HG02884 (cell line): ENCODE measurements at regions not wholly inside any gene's neighbourhood (a gene's known extent, or its start where the extent isn't known, plus 50 kb on each side); places are given as distances from the start of the nearest gene placed in this dataset.
"Not testable (repeated sequence)": the region's sequence is repeated elsewhere in the genome, so short reads cannot be mapped to it uniquely, and the experiment has no call there.

Experiments
- ATAC-seq: cut with Tn5 transposase; IDR thresholded peaks from one replicate; pipeline ENCODE4 v1.9.1; 2021; ENCODE audit warnings: mild to moderate bottlenecking, moderate library complexity; ENCODE audit not compliant: unreplicated experiment

DNA sequence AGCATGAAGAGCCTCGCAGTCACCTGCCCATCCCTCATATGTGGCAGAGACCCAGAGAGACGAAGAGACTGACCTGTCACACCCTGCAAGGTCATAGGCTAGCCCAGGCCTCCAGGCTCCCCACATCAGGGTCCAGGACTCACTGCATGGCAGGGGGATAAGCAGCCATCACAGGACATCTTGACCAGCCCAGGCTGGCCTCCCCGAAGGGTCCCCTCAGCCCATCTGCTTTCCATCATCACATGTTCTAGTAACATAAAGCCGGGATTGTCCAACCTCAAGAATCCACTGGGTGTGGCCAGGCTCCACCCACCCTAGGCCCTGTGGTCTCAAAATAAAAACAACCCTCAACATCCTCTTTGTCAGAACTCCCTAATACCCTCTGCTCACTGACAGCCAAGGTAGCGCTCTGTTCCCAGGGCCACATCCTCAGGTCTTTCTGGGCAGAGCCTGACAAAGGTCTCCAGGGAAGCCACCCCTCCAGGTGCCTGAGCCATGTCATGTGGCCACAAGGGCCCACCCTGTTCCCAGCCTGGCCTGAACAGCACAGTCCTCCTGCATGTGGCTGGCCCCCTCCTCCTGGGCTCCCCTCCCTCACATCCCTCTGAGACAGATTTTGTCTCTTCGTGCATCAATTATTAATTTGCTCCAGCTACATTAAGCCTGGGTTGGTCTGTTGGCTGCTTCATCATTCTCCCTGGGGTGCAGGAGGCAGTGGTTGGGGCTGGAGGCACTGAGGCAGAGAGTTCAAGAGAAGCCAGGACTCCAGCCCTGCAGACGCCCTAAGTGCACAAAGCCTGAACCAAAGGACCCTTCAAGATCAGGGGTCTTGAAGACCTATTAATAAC is 131.8 kb upstream of the UNC5B start:
- no peak for ATAC-seq

DNA sequence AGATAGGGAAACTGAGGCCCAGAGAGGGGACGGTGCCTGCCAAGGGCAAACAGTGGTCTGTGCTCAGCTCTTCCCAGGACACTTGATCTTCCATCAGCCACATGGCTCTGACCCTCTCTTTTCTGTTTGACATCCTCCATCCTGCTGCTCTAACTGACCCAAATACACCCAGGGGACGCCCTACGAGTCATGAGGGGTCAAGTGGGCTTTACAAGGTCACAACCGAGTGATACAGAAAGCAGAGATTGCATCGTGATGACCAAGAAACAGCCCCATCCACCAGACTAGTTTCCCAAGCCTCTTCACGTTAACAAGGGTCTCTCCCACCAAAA is 131.2 kb upstream of the UNC5B start:
- no peak for ATAC-seq

DNA sequence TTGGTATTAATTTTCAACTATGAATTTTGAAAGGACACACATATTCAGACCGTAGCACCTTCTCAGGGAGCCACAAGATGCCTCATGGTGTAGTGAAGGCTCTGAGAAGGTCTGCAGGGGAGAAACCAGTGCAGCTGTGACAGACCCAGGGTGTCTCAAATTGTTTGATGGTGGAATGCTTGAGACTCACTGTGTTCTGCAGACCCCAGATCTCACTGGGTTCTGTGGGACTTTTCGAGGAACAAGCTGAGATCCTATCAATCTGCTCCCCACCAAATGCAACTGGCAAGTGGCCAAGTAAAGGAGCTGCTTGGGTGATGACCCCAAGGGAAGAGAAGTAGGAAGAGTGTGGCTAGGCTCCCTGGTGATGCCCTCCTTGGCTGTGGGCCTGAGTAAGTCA is 130.5 kb upstream of the UNC5B start:
- no peak for ATAC-seq

DNA sequence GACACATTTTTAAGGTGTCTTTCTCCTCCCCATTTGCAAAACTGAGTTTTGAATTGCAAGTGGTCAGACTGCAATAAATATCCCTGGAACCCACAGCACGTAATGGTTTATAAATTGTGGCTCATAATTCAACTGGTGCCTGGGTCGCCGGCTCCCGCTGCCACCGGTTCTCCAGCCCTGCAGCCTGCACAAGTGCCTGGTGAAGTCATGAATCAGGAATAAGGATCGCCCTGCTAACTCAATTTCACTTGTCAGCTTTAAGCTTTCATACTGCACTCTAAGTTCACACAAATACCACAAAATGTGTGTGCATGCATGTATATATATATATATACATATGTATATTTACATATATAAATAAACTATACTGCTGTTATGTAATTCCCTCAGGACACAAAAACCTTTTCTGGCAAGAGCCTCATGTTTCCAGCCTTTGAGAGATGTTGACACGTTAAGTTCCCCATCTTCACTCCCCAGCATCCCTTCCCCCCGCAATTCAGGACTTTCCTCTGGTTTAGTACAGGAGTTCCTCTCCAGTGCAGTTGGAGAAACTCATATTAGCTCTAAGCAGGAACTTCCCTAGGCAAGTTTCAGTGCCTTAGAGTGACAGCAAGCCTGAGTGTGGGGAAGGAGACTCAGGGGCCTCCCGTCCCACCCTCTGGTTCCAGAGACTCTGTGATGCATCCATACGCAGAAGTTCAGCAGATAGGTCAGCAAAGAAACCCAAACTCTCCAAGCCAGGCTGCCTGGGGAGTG is 129.2 kb upstream of the UNC5B start:
- no peak for ATAC-seq

DNA sequence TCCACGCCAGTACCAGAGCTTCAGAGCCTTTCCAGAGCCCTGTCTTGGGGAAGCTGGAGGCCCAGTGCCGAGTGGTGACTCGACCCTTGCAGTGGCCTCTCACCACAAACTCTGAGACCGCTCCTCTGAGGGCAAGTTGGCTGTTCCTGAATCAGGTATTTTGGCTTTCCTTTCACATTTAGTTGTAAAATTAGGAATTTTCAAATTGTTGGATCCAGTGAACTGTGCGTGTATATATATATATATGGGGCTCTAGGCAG is 128.7 kb upstream of the UNC5B start:
- no peak for ATAC-seq

DNA sequence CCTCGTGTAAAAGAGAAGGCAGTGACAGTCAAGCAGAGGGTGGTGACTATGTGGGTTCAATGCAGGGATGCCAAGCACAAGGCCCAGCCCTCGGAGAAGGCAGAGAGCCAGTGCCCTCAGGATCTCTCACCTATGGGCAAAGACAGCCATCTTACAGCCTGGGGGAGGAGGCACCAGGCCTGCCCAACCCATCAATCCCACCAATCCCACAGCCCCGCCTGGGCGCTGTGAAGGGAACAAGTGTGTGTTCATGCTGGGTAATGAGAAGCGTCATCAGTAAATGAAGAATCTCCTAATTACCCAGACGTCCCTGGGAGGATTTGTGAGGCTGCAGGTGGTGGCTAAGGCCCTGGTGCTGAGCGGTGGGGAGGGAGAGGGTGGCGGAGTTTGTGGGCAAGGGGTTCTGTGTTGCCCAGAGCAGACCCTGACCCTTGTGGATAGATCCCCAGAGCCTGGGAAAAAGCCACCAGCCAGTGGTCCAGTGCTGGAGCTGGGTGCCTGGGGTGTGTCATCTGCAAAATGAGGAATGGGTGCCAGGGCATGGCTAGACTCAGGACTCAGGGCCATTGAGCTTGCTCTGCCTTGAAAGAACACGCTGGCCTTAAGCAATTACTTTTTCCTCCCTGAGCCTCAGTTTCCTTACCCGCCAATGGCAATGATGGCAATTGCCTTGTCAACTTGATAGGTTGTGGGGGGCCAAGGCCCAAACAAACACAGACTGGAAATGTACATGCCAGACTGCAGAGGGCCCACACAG is 128.1 kb upstream of the UNC5B start:
- no peak for ATAC-seq

DNA sequence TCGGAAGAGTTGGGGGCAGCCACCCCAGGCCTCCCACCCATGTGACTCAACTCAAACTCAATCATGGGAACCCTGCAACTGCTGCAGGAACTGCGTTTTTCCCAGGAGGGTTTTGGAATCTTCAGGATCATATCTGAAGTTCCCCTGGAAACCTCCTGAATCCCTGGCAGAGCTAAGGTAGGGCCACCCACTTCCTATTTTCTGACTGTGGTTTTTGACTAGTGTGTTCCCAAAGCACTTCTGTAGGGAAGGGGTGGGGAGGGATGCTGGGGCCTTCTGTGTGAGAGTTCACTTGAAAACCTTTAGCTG is 127.6 kb upstream of the UNC5B start:
- no peak for ATAC-seq

DNA sequence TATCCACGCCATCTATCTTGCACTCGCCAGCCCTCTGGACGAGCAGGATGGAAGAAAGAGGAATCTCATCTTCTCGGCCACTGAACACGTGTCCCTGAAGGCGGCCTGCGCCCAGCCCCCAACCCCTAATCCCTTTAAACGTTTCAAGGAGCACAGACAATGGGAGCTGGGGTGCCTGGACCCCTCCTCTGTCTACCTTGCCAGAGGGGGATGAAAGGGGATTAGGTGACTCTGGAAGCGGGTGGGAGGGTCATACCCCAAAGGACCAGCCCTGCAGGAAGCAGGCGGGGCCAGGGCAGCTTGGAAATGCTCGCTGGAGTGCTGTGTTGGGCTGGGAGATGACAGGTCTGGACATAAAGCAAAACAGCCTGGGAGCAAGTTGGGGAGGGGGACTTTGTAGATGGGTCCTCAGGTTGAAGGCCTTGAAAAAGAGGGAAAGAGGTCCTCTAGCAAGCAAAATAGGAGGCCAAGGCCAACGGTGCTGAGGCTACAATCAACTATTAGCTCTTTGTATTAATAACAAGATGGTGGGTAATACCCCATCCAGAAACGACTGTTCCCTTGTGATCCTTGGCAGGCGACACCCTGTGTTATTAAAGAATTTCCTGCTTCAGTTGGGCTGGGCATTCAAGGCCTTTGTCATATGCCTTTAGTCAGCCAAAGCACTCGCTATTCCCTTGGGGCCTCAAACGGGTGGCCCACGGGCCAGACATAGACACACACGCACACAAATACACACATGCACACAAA is 126.5 kb upstream of the UNC5B start:
- no peak for ATAC-seq

DNA sequence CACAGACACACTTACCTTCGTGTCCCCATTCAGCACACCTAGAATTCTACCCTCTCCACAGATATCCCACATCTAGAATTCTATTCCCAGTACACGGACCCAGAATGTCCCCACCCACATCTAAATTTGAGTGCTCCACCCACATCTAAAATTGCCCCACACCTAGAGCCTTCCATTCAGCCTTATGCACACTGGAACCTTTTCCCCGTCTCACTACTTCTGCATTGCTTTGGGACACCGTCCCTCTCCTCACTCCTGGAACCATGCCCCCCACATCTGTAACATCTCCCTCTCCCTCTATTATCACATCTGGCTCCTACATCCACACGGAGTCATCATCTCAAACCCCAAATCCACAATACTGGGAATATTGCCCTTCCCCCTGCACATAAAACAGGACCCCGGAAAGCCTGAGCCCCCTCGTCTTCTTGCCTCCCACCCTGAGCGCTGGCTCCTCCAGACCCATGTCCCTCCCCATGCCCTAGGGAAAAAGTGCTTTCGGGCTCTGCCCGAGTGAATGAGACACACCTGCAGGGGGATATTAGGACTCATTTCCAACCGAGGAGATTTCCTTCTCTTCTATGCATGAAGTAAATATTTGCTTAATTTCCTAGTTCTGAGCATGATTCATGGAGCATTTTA is 125.8 kb upstream of the UNC5B start:
- ATAC-seq, result no peak

DNA sequence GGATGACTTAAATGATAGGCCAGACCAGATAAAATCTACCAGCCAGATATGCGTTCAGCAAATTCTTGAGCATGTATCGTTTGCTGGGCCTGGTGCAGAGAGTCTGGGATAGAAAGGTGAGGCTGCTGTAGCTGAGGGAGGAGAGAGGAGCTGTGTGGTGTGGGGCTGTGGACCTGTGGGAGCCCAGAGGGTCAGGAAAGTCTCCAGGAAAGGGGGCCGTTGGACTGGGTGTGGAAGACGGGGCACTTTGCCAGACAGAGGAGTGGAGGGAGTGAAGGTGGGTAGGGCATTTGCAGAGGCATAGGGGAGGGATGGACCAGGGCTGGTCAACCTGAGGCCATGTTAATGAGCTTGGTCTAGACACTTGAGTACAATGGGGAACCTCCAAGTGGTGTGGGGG is 124.7 kb upstream of the UNC5B start:
- no peak for ATAC-seq

DNA sequence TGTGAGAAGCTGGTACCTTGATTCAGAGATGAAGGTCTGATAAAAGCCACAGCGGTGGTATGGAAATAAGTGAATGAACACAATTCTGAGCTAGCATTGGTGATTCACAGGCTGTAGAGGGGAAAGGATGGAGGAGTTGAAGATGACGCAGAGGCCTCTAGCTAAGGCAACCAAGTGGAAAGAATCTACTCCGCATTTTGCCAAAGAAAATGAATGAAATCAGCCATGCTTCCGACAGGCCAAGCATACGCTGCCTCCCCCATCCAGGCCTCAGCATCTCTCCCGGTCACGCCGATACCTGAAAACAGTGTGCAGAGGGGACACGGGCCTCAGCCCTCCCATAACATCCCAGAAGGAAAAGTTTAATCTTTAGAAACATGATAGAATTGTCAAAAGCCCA is 124.3 kb upstream of the UNC5B start:
- ATAC-seq, result no peak

DNA sequence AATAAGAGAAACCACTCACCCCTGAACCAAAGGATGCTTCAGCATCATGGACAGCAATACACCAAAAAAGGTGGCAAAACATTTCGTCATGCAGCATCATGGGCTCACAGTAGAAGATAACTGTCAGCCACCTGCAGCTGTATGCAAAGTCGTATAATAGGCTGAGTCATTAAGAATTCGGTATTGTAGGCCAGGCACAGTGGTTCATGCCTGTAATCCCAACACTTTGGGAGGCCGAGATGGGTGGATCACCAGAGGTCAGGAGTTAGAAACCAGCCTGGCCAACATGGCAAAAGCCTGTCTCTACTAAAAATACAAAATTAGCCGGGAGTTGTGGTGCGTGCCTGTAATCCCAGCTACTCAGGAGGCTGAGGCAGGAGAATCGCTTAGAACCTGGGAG is 123.8 kb upstream of the UNC5B start:
- not testable (repeated sequence) for ATAC-seq

DNA sequence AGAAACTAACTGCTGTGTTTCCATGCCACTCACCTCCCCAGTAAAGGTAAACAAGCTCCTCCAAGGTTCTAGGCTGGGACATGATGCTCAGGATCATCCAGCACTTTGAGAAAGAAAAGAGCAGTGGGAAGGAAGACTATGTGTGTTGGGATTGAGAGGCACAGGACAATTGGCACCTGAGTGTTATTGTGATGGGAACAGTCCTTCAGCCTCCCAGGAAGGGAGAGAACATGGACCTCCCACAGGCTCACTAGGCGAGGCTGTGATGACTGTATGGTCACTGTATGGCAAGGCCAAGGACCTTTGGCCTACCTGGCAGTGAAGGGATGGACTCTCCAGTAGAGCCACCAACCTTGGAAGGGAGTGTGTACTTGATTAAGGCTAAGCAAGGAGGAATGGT is 123.2 kb upstream of the UNC5B start:
- ATAC-seq, result no peak

DNA sequence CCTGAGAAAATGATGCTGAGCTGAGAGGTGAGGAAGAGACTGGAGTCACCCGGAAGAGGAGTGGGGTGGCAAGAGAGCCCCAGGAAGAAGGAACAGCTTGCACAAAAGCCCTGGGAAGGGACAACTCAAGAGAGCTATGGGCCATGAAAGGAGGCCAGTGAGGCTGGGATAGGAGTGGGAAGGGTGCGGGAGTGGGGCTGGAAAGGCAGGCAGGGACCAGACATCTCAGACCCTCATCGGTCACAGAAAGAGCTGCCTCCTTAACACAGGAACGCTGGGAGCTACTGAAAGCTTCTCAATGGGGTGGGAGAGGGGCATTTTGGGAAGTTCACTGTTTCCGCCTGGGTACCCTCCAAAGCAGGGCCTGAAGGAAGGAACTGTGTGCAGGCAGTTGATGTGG is 122.0 kb upstream of the UNC5B start:
- ATAC-seq, result no peak

DNA sequence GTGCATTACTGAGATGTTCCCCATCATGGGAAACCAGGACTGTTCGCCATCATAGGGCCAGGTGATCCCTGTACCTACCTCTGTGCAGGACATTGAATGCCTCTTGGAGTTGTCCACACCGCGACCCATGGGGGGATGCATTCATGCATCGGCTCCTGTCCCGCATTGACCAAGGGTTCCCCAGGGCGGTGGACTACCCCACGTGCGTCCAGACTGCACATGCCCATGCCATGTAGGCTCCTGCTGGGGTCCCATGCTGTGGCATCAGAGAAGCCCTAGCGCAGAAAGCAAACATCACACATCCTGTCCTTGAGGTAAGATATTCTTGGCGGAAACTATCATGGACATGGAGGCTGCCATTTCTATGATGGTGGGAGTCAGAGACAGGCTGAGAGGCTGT is 121.6 kb upstream of the UNC5B start:
- no peak for ATAC-seq

DNA sequence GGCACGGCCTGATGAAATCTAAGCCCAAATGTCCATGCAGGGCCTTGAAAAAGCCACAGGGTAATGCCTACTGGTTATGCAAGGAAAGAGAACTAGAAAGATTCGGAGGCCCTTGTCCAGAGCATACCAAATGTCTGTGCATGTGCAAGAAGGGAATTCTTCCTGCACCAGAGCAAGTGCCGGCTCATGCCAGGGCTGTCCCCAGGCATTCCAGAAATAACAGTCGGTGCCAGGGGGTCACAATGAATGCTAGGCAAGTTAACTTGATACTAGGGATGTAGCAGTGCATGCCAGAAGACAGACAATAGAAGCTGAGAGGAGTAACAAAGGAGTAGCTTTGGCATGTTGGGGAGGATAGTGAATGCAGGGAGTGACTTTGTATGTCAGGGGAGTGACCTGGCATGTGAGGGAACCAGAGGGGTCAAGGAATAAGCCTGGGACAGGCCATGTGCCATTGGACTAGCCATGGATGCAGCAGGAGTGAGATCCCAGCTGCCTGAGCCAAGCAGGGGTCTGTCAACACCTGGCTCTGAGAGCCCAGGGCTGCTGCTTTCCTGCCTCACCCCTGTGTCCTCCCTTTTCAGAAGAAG is 119.5 kb upstream of the UNC5B start:
- ATAC-seq, result no peak

DNA sequence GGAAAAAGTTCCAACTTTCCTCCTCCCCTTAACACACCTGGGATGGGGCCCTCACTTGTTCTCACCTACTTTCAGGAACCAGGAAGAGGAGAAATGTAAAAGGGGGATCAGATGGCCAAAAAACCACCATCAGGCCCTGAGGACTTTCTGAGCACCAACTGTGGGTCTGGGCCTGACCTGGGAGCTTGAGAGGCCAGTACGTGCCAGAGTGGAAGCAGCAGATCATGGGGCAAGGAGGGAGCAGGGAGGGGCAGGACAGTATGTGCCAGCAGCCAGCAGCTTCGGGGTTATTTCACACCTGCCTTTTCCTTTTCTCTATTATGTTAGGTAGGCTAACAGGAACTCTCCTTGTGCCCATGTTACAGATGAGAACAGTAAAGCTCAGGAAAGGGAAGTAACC is 118.8 kb upstream of the UNC5B start:
- no peak for ATAC-seq

DNA sequence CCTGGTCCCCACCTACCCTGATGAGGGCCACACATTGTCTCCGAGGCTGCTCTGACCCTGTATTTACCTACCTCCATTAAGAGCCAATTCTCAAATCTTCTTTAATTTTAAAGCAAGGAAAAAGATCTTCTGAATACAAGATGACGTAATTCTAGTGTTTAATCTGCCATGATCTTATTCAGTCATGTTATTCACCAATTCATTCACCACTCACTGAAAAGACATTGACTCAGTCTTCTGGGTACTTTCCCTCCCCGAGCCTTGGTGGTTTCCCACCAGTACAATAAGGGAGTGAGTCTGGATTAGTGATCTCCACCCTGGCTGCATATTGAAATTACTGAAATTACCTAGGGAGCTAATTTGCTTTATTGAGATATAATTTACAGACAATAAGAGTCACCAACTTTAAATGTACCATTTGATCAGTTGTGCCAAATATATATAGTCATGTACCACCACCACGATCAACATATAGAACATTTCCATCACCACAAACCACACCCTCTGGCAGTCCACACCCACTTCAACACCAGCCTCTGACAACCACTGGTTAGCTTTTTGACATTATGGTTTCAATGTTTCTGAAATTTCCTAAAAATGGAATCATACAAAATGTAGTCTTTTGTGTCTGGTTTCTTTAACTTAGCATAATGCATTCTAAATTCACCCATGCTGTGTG is 117.5 kb upstream of the UNC5B start:
- ATAC-seq, result no peak

DNA sequence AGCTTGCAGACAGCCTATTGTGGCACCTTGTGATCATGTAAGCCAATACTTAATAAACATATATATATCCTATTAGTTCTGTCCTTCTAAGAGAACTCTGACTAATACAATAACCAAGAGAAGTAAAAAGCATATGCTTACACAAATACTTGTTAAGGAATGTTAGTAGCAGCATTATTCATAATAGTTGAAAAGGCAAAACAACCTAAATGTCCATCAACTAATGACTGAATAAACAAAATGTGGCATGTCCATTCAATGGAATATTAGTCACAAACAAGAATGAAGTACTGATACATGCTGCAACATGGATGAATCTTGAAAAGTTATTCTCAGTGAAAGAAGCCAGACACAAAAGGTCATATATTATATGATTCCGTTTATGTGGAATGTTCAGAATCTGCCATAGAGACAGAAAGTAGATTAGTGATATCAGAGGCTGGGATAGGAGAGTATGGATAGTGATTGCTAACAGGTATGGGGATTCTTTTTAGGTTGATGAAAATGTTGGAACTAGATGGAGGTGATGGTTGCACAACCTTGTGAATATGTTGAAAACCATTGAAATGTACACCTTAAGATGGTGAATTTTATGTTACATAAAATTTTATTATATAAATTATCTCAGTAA is 112.5 kb upstream of the UNC5B start:
- no peak for ATAC-seq

DNA sequence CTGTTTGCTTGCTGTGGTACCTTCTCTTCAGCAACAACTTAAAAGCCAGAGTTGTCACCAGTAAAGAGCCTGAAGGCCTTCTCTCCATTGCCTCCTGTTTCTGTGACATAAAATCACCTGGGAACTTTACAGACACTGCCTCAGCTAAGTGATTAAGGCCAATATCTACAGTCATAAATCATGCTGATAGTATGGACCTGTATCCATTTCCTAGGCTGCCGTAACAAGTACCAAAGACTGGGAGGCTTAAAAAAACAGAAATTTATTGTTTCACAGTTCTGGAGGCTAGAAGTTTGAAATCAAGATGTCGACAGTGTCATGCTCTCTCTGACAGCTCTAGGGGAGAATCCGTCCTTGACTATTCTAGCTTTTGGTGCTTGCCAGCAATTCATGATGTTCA is 108.4 kb upstream of the UNC5B start:
- ATAC-seq, result no peak
